ENCODE measurements at regions not wholly inside any gene's neighbourhood (a gene's known extent, or its start where the extent isn't known, plus 50 kb on each side); places are given as distances from the start of the nearest gene placed in this dataset.
"Not testable (repeated sequence)": the region's sequence is repeated elsewhere in the genome, so short reads cannot be mapped to it uniquely, and the experiment has no call there.

- DNase-seq (ENCODE audit: low spot score) = no peak
- H3K9me3 Mint-ChIP-seq = no peaks in the 10 kb centered on the region
- no peaks in the 10 kb centered on the region for H3K4me1 Mint-ChIP-seq (ENCODE audit: low read depth)
- intact Hi-C loops (cut with micrococcal nuclease) = no loop called here
- no peaks in the 10 kb centered on the region for H3K27me3 Mint-ChIP-seq (ENCODE audit: low read depth)
- no peak overlapping the region for H3K27ac Mint-ChIP-seq
- no peak overlapping the region for H3K4me3 Mint-ChIP-seq (ENCODE audit: low read depth)
- H3K36me3 Mint-ChIP-seq (ENCODE audit: low read depth) = no peaks in the 10 kb centered on the region
These were observed 177.1 kb upstream of the SULF2 start for GRCh38 chr20:47962286-47962963.

GRCh38 chr20:47960769-47961541 lies 175.7 kb upstream of the SULF2 start:
- Mint-ChIP-seq H3K9me3 (no peaks in the 10 kb centered on the region), H3K4me1 (ENCODE audit: low read depth) (no peaks in the 10 kb centered on the region), H3K27ac (no peak overlapping the region), H3K27me3 (ENCODE audit: low read depth) (no peaks in the 10 kb centered on the region), H3K36me3 (ENCODE audit: low read depth) (no peaks in the 10 kb centered on the region), H3K4me3 (ENCODE audit: low read depth) (no peak overlapping the region)
- intact Hi-C loops (cut with micrococcal nuclease) = no loop called here
- DNase-seq (ENCODE audit: low spot score) = no peak

GRCh38 chr20:47960277-47960676 lies 175.0 kb upstream of the SULF2 start:
- intact Hi-C loops (cut with micrococcal nuclease) = no loop called here
- Mint-ChIP-seq H3K36me3 (ENCODE audit: low read depth) (no peaks in the 10 kb centered on the region), H3K27ac (no peak overlapping the region), H3K4me3 (ENCODE audit: low read depth) (no peak overlapping the region), H3K9me3 (no peaks in the 10 kb centered on the region), H3K27me3 (ENCODE audit: low read depth) (no peaks in the 10 kb centered on the region), H3K4me1 (ENCODE audit: low read depth) (peaks cover 2% of the 10 kb centered on the region)
- no peak for DNase-seq (ENCODE audit: low spot score)

- H3K4me1 Mint-ChIP-seq (ENCODE audit: low read depth); intact Hi-C loops (cut with micrococcal nuclease); H3K27ac Mint-ChIP-seq; DNase-seq (ENCODE audit: low spot score); H3K9me3 Mint-ChIP-seq; H3K36me3 Mint-ChIP-seq (ENCODE audit: low read depth); H3K4me3 Mint-ChIP-seq (ENCODE audit: low read depth); H3K27me3 Mint-ChIP-seq (ENCODE audit: low read depth): not testable (repeated sequence)
These were observed 172.9 kb upstream of the SULF2 start for GRCh38 chr20:47957989-47958801.

GRCh38 chr20:47957135-47957534 lies 171.9 kb upstream of the SULF2 start:
- Mint-ChIP-seq H3K27me3 (ENCODE audit: low read depth) (no peaks in the 10 kb centered on the region), H3K4me3 (ENCODE audit: low read depth) (no peak overlapping the region), H3K27ac (no peak overlapping the region), H3K4me1 (ENCODE audit: low read depth) (peaks cover 2% of the 10 kb centered on the region), H3K9me3 (no peaks in the 10 kb centered on the region), H3K36me3 (ENCODE audit: low read depth) (no peaks in the 10 kb centered on the region)
- intact Hi-C loops (cut with micrococcal nuclease) = no loop called here
- no peak for DNase-seq (ENCODE audit: low spot score)

- Mint-ChIP-seq H3K4me3 (ENCODE audit: low read depth) (no peak overlapping the region), H3K27ac (no peak overlapping the region), H3K27me3 (ENCODE audit: low read depth) (no peaks in the 10 kb centered on the region), H3K4me1 (ENCODE audit: low read depth) (peaks cover 2% of the 10 kb centered on the region), H3K36me3 (ENCODE audit: low read depth) (no peaks in the 10 kb centered on the region), H3K9me3 (no peaks in the 10 kb centered on the region)
- intact Hi-C loops (cut with micrococcal nuclease) = no loop called here
- no peak for DNase-seq (ENCODE audit: low spot score)
These were observed 171.2 kb upstream of the SULF2 start for GRCh38 chr20:47956268-47956995.

GRCh38 chr20:47953471-47953870 lies 168.2 kb upstream of the SULF2 start:
- no peak for DNase-seq (ENCODE audit: low spot score)
- Mint-ChIP-seq H3K36me3 (ENCODE audit: low read depth) (no peaks in the 10 kb centered on the region), H3K27me3 (ENCODE audit: low read depth) (peaks cover 1% of the 10 kb centered on the region), H3K4me3 (ENCODE audit: low read depth) (no peak overlapping the region), H3K4me1 (ENCODE audit: low read depth) (peaks cover 2% of the 10 kb centered on the region), H3K9me3 (no peaks in the 10 kb centered on the region), H3K27ac (no peak overlapping the region)
- intact Hi-C loops (cut with micrococcal nuclease) = no loop called here

- intact Hi-C loops (cut with micrococcal nuclease) = no loop called here
These were observed 166.8 kb upstream of the SULF2 start for GRCh38 chr20:47952023-47952564.

GRCh38 chr20:47951521-47951971 lies 166.3 kb upstream of the SULF2 start:
- H3K27ac Mint-ChIP-seq = no peak overlapping the region
- H3K4me3 Mint-ChIP-seq (ENCODE audit: low read depth) = no peak overlapping the region
- no peak for DNase-seq (ENCODE audit: low spot score)
- H3K36me3 Mint-ChIP-seq (ENCODE audit: low read depth) = no peaks in the 10 kb centered on the region
- peaks cover 1% of the 10 kb centered on the region for H3K27me3 Mint-ChIP-seq (ENCODE audit: low read depth)
- no peaks in the 10 kb centered on the region for H3K9me3 Mint-ChIP-seq
- intact Hi-C loops (cut with micrococcal nuclease) = no loop called here
- peaks cover 2% of the 10 kb centered on the region for H3K4me1 Mint-ChIP-seq (ENCODE audit: low read depth)

More at GRCh38 chr20:47952023-47952564, 166.8 kb upstream of the SULF2 start:
- Mint-ChIP-seq H3K4me1 (ENCODE audit: low read depth) (peaks cover 2% of the 10 kb centered on the region), H3K36me3 (ENCODE audit: low read depth) (no peaks in the 10 kb centered on the region), H3K9me3 (no peaks in the 10 kb centered on the region), H3K4me3 (ENCODE audit: low read depth) (no peak overlapping the region), H3K27ac (no peak overlapping the region), H3K27me3 (ENCODE audit: low read depth) (peaks cover 1% of the 10 kb centered on the region)
- DNase-seq (ENCODE audit: low spot score) = no peak

GRCh38 chr20:47950913-47951283 lies 165.6 kb upstream of the SULF2 start:
- no peaks in the 10 kb centered on the region for H3K9me3 Mint-ChIP-seq
- no peaks in the 10 kb centered on the region for H3K36me3 Mint-ChIP-seq (ENCODE audit: low read depth)
- intact Hi-C loops (cut with micrococcal nuclease) = no loop called here

GRCh38 chr20:47950124-47950912 lies 165.0 kb upstream of the SULF2 start:
- Mint-ChIP-seq H3K4me3 (ENCODE audit: low read depth) (no peak overlapping the region), H3K36me3 (ENCODE audit: low read depth) (no peaks in the 10 kb centered on the region), H3K27me3 (ENCODE audit: low read depth) (peaks cover 1% of the 10 kb centered on the region), H3K9me3 (no peaks in the 10 kb centered on the region), H3K4me1 (ENCODE audit: low read depth) (no peaks in the 10 kb centered on the region), H3K27ac (no peak overlapping the region)
- intact Hi-C loops (cut with micrococcal nuclease) = no loop called here
- no peak for DNase-seq (ENCODE audit: low spot score)

More at GRCh38 chr20:47950913-47951283, 165.6 kb upstream of the SULF2 start:
- no peak for DNase-seq (ENCODE audit: low spot score)
- Mint-ChIP-seq H3K27me3 (ENCODE audit: low read depth) (peaks cover 1% of the 10 kb centered on the region), H3K4me3 (ENCODE audit: low read depth) (no peak overlapping the region), H3K27ac (no peak overlapping the region), H3K4me1 (ENCODE audit: low read depth) (peaks cover 2% of the 10 kb centered on the region)

GRCh38 chr20:47949230-47949629 lies 163.9 kb upstream of the SULF2 start:
- DNase-seq (ENCODE audit: low spot score) = no peak
- intact Hi-C loops (cut with micrococcal nuclease) = no loop called here
- H3K9me3 Mint-ChIP-seq = no peaks in the 10 kb centered on the region
- H3K27me3 Mint-ChIP-seq (ENCODE audit: low read depth) = peaks cover 1% of the 10 kb centered on the region
- no peaks in the 10 kb centered on the region for H3K4me1 Mint-ChIP-seq (ENCODE audit: low read depth)
- H3K27ac Mint-ChIP-seq = no peak overlapping the region
- H3K36me3 Mint-ChIP-seq (ENCODE audit: low read depth) = no peaks in the 10 kb centered on the region
- no peak overlapping the region for H3K4me3 Mint-ChIP-seq (ENCODE audit: low read depth)
